SK-N-DZ (cell line): ENCODE measurements at regions not wholly inside any gene's neighbourhood (a gene's known extent, or its start where the extent isn't known, plus 50 kb on each side); places are given as distances from the start of the nearest gene placed in this dataset.

ENCODE experiments used
- DNase-seq: peaks from one replicate; pipeline ENCODE4 v3.0.0-alpha.2; 2015; ENCODE audit warnings: low spot score

DNA sequence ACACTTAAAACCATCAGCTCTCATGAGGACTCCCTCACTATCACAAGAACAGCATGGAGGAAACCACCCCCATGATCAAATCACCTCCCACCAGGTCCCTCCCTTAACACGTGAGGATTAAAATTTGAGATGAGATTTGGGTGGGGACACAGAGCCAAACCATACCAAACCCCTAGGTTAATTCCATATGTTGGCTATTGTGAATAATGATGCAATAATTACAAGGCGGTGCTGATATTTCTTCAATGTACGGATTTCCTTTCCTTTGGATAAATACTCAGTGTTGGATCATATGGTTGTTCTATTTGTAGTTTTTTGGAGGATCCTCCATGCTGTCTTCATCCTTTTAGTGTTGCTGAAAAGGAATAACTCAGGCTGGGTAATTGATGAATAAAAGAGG lies 652.1 kb upstream of the PKDCC start:
- DNase-seq: no peak

DNA sequence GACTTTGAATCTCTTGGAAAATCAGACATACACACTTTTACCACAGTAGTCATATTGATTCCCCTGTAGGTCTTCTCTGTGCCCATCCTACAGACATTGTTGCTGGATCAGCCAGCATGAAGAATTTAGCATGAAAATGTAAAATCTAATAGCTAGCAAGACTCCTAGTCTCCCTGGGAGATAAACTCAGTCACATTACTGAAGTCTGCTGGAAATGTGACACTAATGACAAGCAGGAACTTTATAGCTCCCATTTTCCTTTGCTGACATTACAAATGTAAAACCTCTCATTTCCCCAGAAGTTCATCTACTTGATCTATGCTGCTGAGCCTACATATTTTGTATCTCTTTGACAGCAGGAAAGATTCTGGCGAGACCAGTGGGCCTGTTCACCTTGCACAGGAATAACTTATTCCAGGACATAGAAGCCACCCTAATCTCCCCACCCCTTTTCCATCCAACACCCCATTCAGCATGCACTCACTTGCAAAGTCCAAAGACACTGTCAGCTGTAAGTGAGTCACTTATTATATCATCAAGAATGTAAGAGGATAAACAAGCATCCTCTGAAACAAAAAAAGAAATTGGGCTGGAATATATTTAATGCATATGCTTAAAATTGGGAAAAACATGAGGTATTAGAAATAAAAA lies 648.3 kb upstream of the PKDCC start:
- no peak for DNase-seq

DNA sequence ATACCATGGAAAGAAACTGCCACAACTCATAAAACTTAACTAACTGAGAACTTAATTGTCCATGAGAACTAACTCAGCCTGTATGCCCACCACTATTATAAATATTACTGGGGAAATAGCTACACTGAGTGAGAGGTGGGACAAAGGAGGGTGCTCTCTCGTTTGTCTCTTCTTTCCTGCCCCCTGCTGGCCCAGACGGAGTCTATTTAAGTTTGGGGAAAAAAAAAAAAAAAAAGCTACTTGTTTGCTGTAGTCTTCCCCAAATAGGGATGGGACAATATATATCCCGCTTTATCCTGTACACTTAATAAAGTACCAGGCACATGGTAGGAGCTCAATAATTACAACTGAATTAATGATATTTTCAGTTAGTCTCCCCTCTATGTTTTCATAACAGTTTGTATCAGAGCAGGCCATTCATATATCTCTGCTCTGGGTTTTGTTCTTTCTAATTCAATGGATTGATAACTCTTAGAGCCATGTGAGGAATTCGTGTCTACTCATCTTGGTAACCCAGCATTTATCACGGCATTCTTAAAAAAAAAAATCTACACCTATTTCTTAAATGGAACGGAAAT lies 647.6 kb upstream of the PKDCC start:
- peak; percentile 44 for DNase-seq

DNA sequence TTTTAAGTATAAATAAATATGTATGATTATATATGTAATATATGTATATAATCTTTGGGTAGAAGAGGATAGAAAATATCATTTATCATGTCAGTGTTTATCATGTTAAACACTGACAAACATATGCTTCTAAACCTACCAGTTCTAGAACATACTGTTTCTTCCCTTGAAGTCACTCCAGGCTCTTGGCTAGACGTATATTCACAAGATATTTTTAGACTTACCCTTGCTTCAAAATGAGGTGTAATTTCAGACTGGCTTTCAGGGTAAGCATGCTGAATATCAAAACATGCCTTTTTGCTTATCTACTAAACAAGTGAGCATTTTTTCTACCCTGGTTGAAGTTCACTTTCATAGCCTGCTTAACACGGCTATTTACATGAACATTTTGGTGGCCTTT lies 642.4 kb upstream of the PKDCC start:
- no peak for DNase-seq

DNA sequence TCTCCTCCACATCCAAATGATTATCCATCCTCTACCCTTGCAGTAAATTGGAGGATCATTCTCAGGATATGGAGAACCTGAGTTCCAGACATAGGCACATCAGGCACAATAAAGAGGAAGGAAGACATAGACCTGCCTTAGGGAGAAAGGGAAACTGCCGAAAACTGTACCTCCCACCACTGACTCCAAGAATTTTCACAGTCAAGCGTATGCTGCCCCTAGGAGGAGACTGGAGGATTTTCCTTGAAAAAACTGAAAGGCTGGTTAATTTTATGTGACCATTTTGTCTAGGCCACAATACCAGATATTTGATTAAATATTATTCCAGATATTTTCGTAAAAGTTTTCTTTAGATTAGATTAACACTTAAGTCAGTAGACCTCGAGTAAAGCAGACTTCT lies 638.5 kb upstream of the PKDCC start:
- no peak for DNase-seq

DNA sequence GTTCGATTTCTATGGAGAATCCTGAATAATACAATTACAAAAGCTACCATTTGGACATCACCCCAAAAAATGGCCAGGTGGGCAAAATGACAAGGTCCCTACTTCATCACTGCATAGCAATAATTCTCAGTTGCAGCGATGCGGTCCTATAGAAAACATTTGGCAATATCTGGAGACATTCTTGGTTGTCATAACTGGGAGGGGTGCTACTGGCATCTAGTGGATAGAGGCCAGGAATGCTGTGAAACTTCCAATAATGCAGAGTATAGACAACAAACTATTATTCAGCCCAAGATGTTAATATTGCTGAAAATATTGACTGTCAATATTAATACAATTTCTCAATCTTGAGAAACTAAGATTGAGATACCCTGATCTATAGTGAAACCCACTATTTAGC lies 637.8 kb upstream of the PKDCC start:
- no peak for DNase-seq

DNA sequence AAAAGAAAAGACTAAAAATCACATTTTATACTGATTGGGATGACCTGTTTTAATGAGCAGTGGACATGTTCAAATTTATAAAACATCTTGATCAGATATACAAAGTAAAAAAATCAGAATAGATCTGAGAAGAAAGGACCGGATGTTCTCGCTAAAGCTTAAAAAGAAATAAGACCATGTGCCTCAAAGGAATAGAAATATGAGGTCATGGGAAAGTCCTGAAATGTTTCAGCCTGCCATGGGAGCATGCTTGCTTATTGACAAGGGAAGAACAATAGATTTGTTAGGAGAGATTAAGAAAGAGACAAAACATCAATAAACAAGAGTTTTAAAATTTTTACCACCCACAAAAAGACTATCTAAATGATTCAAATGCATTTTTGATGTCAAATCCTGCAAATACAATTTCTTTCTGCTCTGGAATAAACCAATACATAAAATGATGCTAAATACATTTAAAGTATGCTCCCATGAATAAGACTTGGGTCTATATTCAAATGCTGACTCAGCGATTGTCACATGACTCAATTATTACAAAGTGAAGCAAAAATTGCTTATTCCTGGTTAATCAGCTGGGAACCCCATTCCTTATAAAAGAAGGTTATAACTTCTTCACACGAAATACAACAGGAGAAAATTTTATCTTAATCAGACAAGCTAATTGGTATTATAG lies 633.9 kb upstream of the PKDCC start:
- no peak for DNase-seq

DNA sequence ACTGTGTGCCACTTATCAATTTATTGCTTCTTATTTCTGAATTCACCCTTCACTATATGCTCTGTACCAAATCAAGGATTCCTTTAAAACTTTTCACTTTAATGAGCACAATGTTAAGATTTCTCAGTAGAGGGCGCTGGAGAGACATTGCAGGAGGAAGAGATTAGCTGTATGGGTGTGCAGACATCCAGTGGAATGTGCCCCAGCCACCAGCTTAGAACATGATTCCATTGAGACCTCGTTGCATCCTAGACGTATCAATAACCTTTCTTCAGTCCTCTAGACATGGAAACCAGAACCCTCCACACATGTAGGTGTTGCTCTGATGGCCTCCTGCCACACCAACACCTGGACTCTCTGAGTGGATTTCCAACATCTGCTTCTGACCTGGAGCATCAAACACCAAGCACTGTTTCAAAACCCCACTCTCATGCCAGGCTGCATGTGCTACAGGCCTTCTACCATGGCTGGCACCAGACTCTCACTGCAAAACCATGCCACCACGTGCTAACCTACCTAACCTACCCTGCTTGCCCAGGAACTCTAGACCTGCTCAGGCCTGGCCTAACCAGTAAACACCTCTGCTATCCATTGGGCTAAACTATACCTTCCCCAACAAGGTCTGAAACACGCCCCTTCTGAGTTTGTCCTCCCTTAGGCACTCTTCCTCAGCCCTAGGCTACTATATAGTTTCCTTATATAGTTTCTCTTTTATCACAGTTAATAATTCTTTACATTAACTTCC lies 633.2 kb upstream of the PKDCC start:
- DNase-seq: peak; percentile 31

DNA sequence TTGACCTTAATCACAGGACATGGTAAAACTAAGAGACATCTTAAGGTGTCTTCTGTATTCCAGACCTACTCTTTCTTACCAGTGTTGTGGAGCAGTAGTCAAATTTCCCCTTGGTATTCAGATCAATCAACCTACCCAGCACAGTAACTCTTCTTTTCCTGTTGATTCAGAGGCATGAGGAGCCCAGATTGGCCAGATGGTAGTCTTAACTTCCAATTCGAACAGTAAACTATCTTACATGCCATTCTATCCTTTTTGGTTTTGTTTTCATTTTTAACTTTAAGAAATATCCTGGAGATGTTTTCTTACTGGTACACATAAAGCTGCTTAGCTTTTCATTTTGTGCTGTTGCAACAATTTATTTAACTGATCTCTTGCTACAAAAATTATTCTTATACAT lies 630.3 kb upstream of the PKDCC start:
- DNase-seq: no peak

DNA sequence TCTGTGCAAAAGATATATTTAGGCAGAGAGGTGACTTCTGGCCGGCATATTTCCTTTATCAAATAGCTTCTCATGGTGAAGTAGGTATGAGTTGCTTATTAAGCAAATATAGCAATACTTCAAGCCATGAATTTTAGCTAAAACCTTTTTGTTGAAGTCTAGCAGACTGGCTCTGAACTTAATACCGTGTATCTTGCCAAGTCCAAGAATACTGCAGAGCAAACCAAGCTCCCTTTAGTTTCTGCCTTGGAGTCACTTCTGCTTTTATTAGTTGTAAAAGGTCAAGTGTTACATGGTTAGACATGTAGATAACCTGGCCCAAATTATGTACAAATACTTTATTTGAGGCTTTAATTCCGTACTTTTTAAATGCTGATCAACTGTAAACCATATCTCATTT lies 627.6 kb upstream of the PKDCC start:
- no peak for DNase-seq

DNA sequence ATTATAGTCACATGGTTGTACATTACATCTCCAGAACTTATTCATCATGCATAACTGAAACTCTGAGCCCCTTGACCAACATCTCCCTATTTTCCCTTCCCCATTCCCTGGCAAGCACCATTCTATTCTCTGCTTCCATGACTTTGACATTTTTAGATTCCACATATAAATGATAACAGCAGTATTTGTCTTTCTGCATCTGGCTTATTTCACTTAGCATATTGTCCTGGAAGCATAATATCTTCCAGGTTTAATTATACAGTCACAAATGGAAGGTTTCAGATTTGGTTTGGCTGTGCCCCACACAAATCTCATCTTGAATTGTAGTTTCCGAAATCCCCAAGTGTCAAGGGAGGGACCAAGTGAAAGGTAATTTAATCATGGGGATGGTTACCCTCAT lies 626.9 kb upstream of the PKDCC start:
- DNase-seq: no peak

DNA sequence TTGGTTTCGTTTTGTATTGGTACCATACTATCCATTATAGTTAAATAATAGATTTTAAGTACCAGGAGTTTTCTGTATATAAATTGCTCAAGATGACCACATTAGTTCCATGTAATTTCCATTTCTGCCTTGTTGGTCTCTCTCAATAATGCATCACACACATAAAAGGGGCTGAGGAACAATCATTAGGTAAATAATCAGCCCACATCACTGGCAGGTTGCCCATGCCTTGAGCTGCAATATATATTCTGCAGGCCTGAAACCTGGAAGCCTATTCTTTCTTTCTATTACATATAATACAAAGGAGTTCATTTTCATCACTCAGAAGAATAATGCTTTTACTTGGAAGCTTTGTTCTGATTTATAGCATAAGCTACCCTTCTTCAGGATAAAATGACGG lies 616.1 kb upstream of the PKDCC start:
- DNase-seq: no peak

DNA sequence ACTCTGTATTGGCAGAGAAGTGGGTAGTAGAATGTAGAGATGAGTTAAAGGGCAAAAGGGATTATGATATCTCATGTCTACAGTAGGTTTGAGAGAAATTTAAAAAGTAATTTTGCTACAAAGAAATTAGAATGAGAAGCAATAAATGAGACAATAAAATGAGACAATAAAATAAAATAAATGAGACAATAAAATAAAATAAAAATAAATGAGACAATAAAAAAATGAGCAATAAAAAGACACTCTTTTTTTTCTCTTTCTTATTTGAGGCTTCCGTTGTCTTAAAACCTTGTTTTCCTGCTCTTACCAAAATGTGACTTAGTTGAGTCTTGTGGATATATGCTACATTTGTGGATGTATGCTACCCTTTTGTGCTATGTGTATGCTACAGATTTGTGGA lies 615.4 kb upstream of the PKDCC start:
- no peak for DNase-seq

DNA sequence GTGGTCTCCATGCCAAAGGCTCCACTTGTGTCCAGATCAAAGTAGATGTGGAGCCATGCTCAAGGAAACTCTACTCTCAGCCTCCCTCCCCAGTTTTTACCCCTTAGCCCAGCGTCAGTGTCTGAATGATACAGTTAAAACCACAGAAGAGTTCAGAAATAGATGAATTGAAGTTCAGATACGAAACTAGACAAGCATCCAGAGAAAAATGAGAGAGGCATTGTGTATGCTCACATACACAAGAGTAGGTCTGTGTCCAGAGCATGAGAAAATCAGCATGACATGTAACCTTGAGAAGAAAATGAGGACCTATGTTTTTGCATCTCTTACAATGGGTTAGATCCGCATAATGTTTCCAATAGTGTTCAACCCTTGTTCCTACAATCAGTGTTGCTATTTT lies 612.8 kb upstream of the PKDCC start:
- DNase-seq: no peak

DNA sequence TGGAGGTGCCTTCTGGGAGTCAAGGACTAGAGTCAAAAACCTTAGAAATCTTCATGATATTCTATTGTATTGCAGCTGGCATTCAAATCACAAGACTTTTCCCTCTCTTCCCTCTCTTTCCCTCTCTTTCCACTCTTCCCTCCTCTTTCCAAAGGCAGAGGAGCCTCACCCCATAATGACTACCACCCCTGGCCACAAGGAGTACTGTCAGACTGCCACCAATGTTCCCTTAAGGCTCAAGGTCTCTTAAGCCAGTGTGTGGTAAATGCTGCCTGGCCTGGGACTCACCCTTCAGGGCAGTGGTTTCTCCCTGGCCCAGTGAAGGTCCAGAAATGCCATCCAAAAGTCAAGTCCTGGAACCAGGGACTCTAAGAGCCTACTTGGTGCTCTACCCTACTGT lies 605.9 kb upstream of the PKDCC start:
- no peak for DNase-seq

DNA sequence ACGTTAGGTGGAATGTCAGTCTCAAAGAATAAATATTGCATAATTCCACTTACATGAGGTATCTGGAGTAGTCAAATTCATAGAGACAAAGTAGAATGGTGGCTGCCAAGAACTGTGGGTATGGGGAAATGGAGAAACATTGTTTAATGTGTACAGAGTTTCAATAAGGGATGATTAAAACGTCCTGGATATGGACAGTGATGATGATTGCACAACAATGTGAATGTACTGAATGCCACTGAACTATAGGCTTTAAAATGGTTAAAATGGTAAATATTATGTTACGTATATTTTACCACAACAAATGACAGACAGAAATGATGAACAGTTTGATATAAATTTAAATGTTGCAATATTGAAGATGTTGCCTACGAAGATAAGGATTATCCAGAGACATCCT lies 602.0 kb upstream of the PKDCC start:
- no peak for DNase-seq

DNA sequence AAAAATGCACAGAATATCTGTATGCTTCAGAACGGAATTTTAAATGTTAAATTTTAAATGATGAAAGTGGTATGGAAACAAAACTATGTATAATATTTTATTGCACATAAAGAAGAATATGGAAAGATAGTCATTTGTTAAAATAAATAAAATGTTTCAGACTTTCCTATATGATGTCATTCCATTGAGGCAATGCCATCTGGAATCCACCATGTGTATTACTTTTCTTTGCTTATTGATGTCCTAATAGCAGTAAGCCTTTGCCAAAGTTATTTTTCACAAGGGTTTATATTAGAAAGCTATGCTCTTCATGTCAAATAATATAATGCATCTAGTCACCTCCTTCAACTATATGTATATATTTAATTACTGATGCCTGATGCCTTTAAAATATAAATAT lies 601.6 kb upstream of the PKDCC start:
- DNase-seq: no peak

DNA sequence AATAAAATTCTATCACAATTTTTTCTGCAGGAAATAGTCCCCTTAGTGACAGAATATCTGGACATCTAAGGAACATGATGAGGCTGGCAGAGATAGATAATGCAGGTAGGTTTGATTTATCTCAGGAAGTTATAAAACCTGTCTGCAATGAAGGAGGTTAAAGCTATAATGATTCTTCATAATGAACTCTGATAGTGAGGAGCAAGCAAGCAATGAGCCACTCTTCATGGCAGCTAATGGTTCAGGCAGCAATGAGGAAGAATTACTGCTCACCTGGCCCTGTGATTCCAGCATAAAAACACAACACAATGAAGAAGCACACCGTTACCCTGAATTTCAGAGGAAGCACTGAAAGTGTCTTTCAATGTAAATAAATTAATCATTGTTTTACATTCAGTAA lies 599.6 kb upstream of the PKDCC start:
- no peak for DNase-seq

DNA sequence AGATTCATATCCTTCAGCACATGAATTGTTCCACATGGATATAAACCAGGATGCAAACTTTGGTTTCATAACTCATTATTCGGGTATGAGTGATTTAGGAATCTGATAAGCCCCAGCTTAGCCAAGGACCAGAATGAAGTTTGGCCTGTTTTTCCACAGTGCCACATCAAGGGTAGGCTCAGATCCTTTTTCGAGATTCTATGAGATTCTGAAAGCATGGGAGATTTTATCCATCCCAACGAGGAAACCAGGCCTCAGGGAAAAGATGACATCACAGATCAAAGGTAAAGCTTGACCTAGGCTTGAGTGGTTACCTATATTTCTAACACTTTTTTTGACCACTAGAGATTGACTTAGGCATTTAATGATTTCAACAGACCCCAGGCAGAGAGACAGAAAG lies 590.8 kb upstream of the PKDCC start:
- DNase-seq: no peak

DNA sequence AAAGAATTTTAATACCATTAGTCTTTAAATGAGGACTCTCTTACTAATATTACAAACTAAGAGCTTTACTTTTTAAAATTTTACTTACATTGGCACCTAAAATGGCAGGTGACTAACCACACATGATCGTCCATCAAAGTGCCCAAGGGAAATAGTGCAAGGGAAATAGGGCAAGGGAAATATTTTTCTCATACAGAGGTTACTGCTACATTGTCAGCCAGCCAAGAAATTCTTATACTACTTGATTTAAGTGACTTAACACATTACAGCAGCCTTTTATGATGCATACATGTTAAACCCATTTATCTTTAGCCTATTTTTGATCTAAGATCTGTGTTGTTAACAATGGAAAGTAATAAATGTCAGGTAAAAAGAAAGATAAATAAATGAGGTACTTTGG lies 587.2 kb upstream of the PKDCC start:
- no peak for DNase-seq

DNA sequence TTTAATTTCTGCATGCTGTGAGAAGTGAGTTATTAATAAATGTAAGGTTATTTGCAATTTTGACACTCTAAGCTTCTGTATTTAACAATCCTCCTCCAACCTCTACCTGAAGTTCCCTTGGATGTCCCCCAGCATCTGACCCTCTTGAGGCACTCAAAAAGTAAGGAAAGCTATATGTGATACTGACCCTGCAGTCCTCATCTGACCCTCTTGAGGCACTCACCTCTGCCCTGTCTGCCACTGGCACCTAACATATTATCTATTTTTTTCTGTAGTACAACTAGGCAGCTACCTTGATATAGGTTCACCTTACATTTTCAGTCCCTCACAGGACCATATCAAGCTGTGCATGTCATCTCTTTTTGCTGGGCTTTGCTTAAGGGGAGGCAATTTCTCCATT lies 583.4 kb upstream of the PKDCC start:
- DNase-seq: no peak

DNA sequence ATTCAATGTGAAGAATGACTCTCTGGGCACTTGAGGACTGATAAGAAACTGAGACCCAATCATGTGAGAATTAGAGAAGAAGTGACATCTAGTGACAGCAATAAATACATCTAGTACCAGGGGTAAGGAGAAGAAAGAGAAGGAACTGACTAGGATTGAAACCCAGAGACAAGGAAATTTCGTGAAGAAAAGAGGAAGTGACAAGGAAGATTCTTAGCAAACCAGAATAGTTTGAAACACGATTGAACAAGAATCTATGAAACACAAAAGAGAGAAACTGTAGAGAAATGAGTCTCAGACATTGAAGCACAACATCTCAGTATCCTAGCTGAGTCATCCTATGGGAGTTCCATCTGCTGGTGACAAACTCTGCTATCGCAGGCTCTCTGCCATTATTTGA lies 571.9 kb upstream of the PKDCC start:
- no peak for DNase-seq

DNA sequence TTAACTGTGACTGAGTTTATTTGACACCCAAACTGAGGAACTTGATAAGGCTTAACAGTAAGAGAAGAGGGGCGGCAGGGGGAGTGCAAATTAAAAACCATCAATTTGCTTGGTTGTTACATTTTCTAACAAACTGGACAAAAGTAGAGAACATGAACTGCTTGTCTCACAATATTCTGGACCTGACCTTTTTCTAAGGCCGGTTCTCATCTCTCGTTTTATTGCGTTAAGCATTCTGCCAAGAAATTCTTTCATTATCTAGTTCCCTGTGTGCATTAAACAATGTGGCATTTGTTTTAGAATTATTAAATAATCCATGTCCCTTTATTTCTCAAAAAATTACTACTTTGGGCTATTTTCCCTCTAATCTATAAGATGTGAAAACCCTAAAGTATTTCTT lies 565.2 kb upstream of the PKDCC start:
- no peak for DNase-seq
